Esophagus muscularis mucosa (tissue), 4 donors: ENCODE measurements at regions not wholly inside any gene's neighbourhood (a gene's known extent, or its start where the extent isn't known, plus 50 kb on each side); places are given as distances from the start of the nearest gene placed in this dataset.

Source experiments
- CTCF ChIP-seq, 3 experiments: fragments of 200-600 bp in 2 of 3; fragments of 450-650 bp in 1 of 3; sonication (generic) in 2 of 3; IDR thresholded peaks; one replicate each; pipeline ENCODE4 v1.5.1; 2017 to 2019; ENCODE audit warnings: antibody characterized with exemption in 3 of 3, mild to moderate bottlenecking in 2 of 3, moderate library complexity in 1 of 3
- EP300 ChIP-seq: sonication (generic); formaldehyde crosslinking; IDR thresholded peaks from one replicate; pipeline ENCODE4 v1.6.1; 2017; ENCODE audit warnings: antibody characterized with exemption
- POLR2A ChIP-seq: fragments of 450-650 bp; IDR thresholded peaks from one replicate; pipeline ENCODE4 v1.6.1; 2017; ENCODE audit warnings: antibody characterized with exemption, moderate library complexity, mild to moderate bottlenecking, low read depth
- POLR2AphosphoS5 ChIP-seq, 2 donors: sonication (generic); formaldehyde crosslinking; IDR thresholded peaks; one replicate each; pipeline ENCODE4 v1.6.1; 2017; ENCODE audit warnings: antibody characterized with exemption in 2 of 2

GRCh38 chr6:71808865-71809264 lies 77.5 kb upstream of the RIMS1 start:
- TF ChIP-seq POLR2AphosphoS5 (IDR thresholded peaks at IDR 0.05) (no peak), CTCF (IDR thresholded peaks at IDR 0.05) (no peak), POLR2A (no peak), EP300 (no peak)
